ENCODE measurements at regions not wholly inside any gene's neighbourhood (a gene's known extent, or its start where the extent isn't known, plus 50 kb on each side); places are given as distances from the start of the nearest gene placed in this dataset.

GRCh38 chr1:14027099-14027498 is 327.1 kb downstream of the PRDM2 start:
- no peak for TF ChIP-seq HOXB5 (CRISPR knock-in tag; IDR thresholded peaks at IDR 0.05)
- TF ChIP-seq REST (IDR thresholded peaks at IDR 0.05) = no peak
- TF ChIP-seq ZFP36 (IDR thresholded peaks at IDR 0.05; ENCODE audit: borderline replicate concordance, partially characterized antibody) = no peak
- TF ChIP-seq PBX3 (IDR thresholded peaks at IDR 0.05) = no peak
- TF ChIP-seq ELK1 (IDR thresholded peaks at IDR 0.05; ENCODE audit: low read depth, low read length) = no peak
- no peak for TF ChIP-seq RFX5 (IDR thresholded peaks at IDR 0.05)
- TF ChIP-seq E2F6 (IDR thresholded peaks at IDR 0.05; ENCODE audit: borderline replicate concordance, low read depth) = no peak
- no peak for TF ChIP-seq CBX2 (IDR thresholded peaks at IDR 0.05; ENCODE audit: borderline replicate concordance, low read depth)
- TF ChIP-seq EP300 (IDR thresholded peaks at IDR 0.05) = no peak
- no peak for TF ChIP-seq FOSB (CRISPR knock-in tag; IDR thresholded peaks at IDR 0.05)
- TF ChIP-seq POLR2A (IDR thresholded peaks at IDR 0.05; ENCODE audit: low read length) = no peak
- no peak for TF ChIP-seq JUN (IDR thresholded peaks at IDR 0.05)
- TF ChIP-seq HOXA7 (CRISPR knock-in tag; IDR thresholded peaks at IDR 0.05) = no peak
- POLR2A ChIA-PET = no interaction called here
- H3K27ac ChIP-seq = no peak overlapping the region
- H3K4me3 ChIP-seq = no peak overlapping the region
- CTCF ChIA-PET = no interaction called here
- ATAC-seq = no peak
- WGBS (ENCODE audit: missing lambda C conversion rate) = 16% methylated on average over 8 of the region's 8 CpGs
- H3K4me2 ChIP-seq = no peak overlapping the region
- FAIRE-seq = no peak
- H3K4me1 ChIP-seq = no peaks in the 10 kb centered on the region
- no peaks in the 10 kb centered on the region for H3K9me3 ChIP-seq
- no peak for DNase-seq (ENCODE audit: low read depth in 1 of 2, low spot score in 1 of 2)

GRCh38 chr1:14031461-14031860 is 331.5 kb downstream of the PRDM2 start:
- POLR2A ChIA-PET = no interaction called here
- ATAC-seq = no peak
- 0% methylated on average over 3 of the region's 3 CpGs for WGBS (ENCODE audit: missing lambda C conversion rate)

More at GRCh38 chr1:14031461-14031860, 331.5 kb downstream of the PRDM2 start:
- FAIRE-seq (no peak), DNase-seq (ENCODE audit: low read depth in 1 of 2, low spot score in 1 of 2) (no peak)
- no peak overlapping the region for H3K4me2 ChIP-seq
- no peak overlapping the region for H3K4me3 ChIP-seq
- H3K4me1 ChIP-seq = no peaks in the 10 kb centered on the region
- CTCF ChIA-PET = interaction anchor here (1.1 kb wide), 1 partner anchor 15 kb away, joined by 3 read pairs; no protein-coding TSS in a partner anchor
- TF ChIP-seq HOXB5 (CRISPR knock-in tag; IDR thresholded peaks at IDR 0.05) (no peak), POLR2AphosphoS2 (conservative IDR thresholded peaks at IDR 0.05; ENCODE audit: low read length) (no peak), ZC3H11A (IDR thresholded peaks at IDR 0.05) (no peak), HES2 (IDR thresholded peaks at IDR 0.05) (no peak), ZSCAN20 (CRISPR knock-in tag; IDR thresholded peaks at IDR 0.05) (no peak), MAX (IDR thresholded peaks at IDR 0.05) (no peak), ZNF302 (CRISPR knock-in tag; IDR thresholded peaks at IDR 0.05) (no peak), USF2 (IDR thresholded peaks at IDR 0.05) (no peak), HOXA7 (CRISPR knock-in tag; IDR thresholded peaks at IDR 0.05) (no peak), CHD2 (IDR thresholded peaks at IDR 0.05; ENCODE audit: low read length, partially characterized antibody) (no peak)
- no peak overlapping the region for H3K27ac ChIP-seq
- no peaks in the 10 kb centered on the region for H3K9me3 ChIP-seq
